SK-N-SH (cell line): ENCODE measurements at regions not wholly inside any gene's neighbourhood (a gene's known extent, or its start where the extent isn't known, plus 50 kb on each side); places are given as distances from the start of the nearest gene placed in this dataset.

Experiments
- CTCF ChIA-PET: fragments of 300-600, 350-600 bp; formaldehyde crosslinking; extraction: SDS; loops from one replicate; lab custom pipeline; 2021; lab: Yijun Ruan, JAX
- POLR2A ChIA-PET: fragments of 350-600 bp; sonication (Branson Sonifier 250); formaldehyde crosslinking; extraction: SDS; loops from one replicate; lab custom pipeline; 2020; ENCODE audit warnings: antibody characterized with exemption, inconsistent platforms; lab: Yijun Ruan, JAX
- DNase-seq: peaks from one replicate; pipeline ENCODE4 v3.0.0; 2012
- H2AFZ ChIP-seq: fragments of 200-600 bp; sonication (generic); 2 replicates; pipeline ENCODE4 v1.8.1; 2016; ENCODE audit warnings: antibody characterized with exemption, mild to moderate bottlenecking, low read depth
- H3F3A ChIP-seq: fragments of 200-600 bp; sonication (generic); replicated peaks from 2 replicates; pipeline ENCODE3; 2016; ENCODE audit warnings: antibody characterized with exemption, mild to moderate bottlenecking; ENCODE audit not compliant: insufficient read depth
- H3K27ac ChIP-seq, 2 experiments: fragments of 200-500 bp in 1 of 2; fragments of 200-600 bp in 1 of 2; sonication (Bioruptor generic) in 1 of 2; sonication (generic), shearing (Covaris generic) in 1 of 2; 2 replicates each; pipeline versions ENCODE4 v1.5.1 to v1.6.1; 2014 to 2016; ENCODE audit warnings: low read depth in 2 of 2, inconsistent platforms in 1 of 2, low read length in 1 of 2, mild to moderate bottlenecking in 1 of 2, mixed read lengths in 1 of 2
- H3K27me3 ChIP-seq: fragments of 200-600 bp; sonication (generic), shearing (Covaris generic); 2 replicates; pipeline ENCODE4 v1.6.1; 2016; ENCODE audit warnings: mixed run types; ENCODE audit not compliant: insufficient read depth
- H3K36me3 ChIP-seq, 2 experiments: fragments of 200-500 bp in 1 of 2; fragments of 200-600 bp in 1 of 2; sonication (Bioruptor generic) in 1 of 2; sonication (generic) in 1 of 2; replicated peaks in 1 of 2; 2 replicates each; pipeline versions ENCODE3 to v1.5.1; 2014 to 2016; ENCODE audit warnings: low read length in 1 of 2, mild to moderate bottlenecking in 1 of 2; ENCODE audit not compliant: insufficient read depth in 2 of 2, control insufficient read depth in 1 of 2
- H3K4me1 ChIP-seq, 2 experiments: fragments of 200-500 bp in 1 of 2; fragments of 200-600 bp in 1 of 2; sonication (Bioruptor generic) in 1 of 2; sonication (generic), shearing (Covaris generic) in 1 of 2; 2 replicates each; pipeline versions ENCODE4 v1.5.1 to v1.6.1; 2014 to 2016; ENCODE audit warnings: low read depth in 1 of 2, low read length in 1 of 2, mixed run types in 1 of 2; ENCODE audit not compliant: insufficient read depth in 2 of 2, control insufficient read depth in 1 of 2
- H3K4me2 ChIP-seq: fragments of 200-600 bp; sonication (generic), shearing (Covaris generic); 2 replicates; pipeline ENCODE4 v1.6.1; 2017; ENCODE audit warnings: mixed run types
- H3K4me3 ChIP-seq, 2 experiments: fragments of 200-500 bp in 1 of 2; fragments of 200-600 bp in 1 of 2; sonication (Bioruptor generic) in 1 of 2; sonication (generic), shearing (Covaris generic) in 1 of 2; 2 replicates each; pipeline versions ENCODE4 v1.5.1 to v1.8.1; 2014 to 2016; ENCODE audit warnings: low read depth in 2 of 2, inconsistent platforms in 1 of 2, low read length in 1 of 2, mild to moderate bottlenecking in 1 of 2, mixed read lengths in 1 of 2, moderate library complexity in 1 of 2
- H3K79me2 ChIP-seq: fragments of 200-600 bp; sonication (generic); 2 replicates; pipeline ENCODE4 v1.8.1; 2017; ENCODE audit warnings: mild to moderate bottlenecking; ENCODE audit not compliant: insufficient read depth
- H3K9ac ChIP-seq: fragments of 200-600 bp; sonication (generic); 2 replicates; pipeline ENCODE4 v1.6.1; 2017; ENCODE audit warnings: mixed run types
- H3K9me2 ChIP-seq: fragments of 200-600 bp; sonication (generic); 2 replicates; pipeline ENCODE4 v1.6.1; 2017; ENCODE audit warnings: mixed run types
- H3K9me3 ChIP-seq: fragments of 200-600 bp; sonication (generic); 2 replicates; pipeline ENCODE4 v1.6.1; 2017; ENCODE audit warnings: mixed run types, mild to moderate bottlenecking, moderate library complexity
- H4K20me1 ChIP-seq: fragments of 200-600 bp; sonication (generic); 2 replicates; pipeline ENCODE4 v1.6.1; 2017; ENCODE audit warnings: mild to moderate bottlenecking, mixed run types; ENCODE audit not compliant: insufficient read depth
- NFIC ChIP-seq: IDR thresholded peaks from 2 replicates; pipeline ENCODE4 v1.4.0; 2012; ENCODE audit warnings: borderline replicate concordance
- RFX5 ChIP-seq: IDR thresholded peaks from 2 replicates; pipeline ENCODE4 v1.6.1; 2012; ENCODE audit warnings: mild to moderate bottlenecking, improper control_type of control experiment, low read length
- SIN3A ChIP-seq: IDR thresholded peaks from 2 replicates; pipeline ENCODE4 v1.6.1; 2012; ENCODE audit warnings: low read depth, mild to moderate bottlenecking, low read length, moderate library complexity, borderline replicate concordance
- SMC3 ChIP-seq: IDR thresholded peaks from 2 replicates; pipeline ENCODE4 v1.6.1; 2012; ENCODE audit warnings: low read depth, low read length, improper control_type of control experiment
- TEAD4 ChIP-seq: IDR thresholded peaks from 2 replicates; pipeline ENCODE4 v1.4.0; 2012; ENCODE audit warnings: mild to moderate bottlenecking, borderline replicate concordance; ENCODE audit not compliant: insufficient read depth
- WGBS: methylation state at CpG from one replicate; pipeline ENCODE4 v1.1.6; 2017; ENCODE audit warnings: low lambda C conversion rate; 5-methylcytosine and 5-hydroxymethylcytosine counted together
- TF ChIP-seq, protein P1 (sequence below): IDR thresholded peaks from 2 replicates; pipeline ENCODE4 v1.4.0; 2012; ENCODE audit warnings: low read depth, borderline replicate concordance
- TF ChIP-seq, protein P2 (sequence below): IDR thresholded peaks from 2 replicates; pipeline ENCODE4 v1.4.0; 2012; ENCODE audit warnings: low read depth, borderline replicate concordance
- TF ChIP-seq, protein P3 (sequence below): fragments of 200-600 bp; sonication (generic); IDR thresholded peaks from 2 replicates; pipeline ENCODE4 v1.6.1; 2017; ENCODE audit warnings: antibody characterized with exemption, mild to moderate bottlenecking, moderate library complexity
- TF ChIP-seq, protein P4 (sequence below): IDR thresholded peaks from 2 replicates; pipeline ENCODE4; 2012
- TF ChIP-seq, protein P5 (sequence below): fragments of 150-350 bp; IDR thresholded peaks from 2 replicates; pipeline ENCODE4 v1.6.1; 2017; ENCODE audit warnings: antibody characterized with exemption, low read length, low read depth, borderline replicate concordance

DNA sequence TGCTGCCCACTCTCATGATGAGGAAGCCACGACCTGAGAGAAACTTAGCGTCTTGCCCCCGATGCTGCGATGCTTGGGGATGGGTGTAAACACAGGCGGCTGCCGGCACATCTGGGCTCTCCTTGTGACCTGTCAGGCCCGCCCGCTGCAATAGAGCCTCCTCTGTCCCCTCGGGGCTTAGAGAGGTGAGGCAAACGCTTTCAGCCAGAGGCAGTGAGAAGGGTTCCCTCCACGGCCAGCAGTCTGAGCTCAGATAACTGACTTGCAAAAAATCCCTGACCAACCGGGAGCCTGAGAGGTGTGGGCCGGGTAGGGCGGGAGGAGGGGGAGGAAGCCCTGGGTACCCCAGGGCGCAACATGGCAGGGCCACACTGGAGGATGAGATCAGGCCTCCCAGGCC is 260.6 kb downstream of the C16orf95 start (continued):
- TF ChIP-seq, protein P1, sequence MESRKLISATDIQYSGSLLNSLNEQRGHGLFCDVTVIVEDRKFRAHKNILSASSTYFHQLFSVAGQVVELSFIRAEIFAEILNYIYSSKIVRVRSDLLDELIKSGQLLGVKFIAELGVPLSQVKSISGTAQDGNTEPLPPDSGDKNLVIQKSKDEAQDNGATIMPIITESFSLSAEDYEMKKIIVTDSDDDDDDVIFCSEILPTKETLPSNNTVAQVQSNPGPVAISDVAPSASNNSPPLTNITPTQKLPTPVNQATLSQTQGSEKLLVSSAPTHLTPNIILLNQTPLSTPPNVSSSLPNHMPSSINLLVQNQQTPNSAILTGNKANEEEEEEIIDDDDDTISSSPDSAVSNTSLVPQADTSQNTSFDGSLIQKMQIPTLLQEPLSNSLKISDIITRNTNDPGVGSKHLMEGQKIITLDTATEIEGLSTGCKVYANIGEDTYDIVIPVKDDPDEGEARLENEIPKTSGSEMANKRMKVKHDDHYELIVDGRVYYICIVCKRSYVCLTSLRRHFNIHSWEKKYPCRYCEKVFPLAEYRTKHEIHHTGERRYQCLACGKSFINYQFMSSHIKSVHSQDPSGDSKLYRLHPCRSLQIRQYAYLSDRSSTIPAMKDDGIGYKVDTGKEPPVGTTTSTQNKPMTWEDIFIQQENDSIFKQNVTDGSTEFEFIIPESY, result no peak

DNA sequence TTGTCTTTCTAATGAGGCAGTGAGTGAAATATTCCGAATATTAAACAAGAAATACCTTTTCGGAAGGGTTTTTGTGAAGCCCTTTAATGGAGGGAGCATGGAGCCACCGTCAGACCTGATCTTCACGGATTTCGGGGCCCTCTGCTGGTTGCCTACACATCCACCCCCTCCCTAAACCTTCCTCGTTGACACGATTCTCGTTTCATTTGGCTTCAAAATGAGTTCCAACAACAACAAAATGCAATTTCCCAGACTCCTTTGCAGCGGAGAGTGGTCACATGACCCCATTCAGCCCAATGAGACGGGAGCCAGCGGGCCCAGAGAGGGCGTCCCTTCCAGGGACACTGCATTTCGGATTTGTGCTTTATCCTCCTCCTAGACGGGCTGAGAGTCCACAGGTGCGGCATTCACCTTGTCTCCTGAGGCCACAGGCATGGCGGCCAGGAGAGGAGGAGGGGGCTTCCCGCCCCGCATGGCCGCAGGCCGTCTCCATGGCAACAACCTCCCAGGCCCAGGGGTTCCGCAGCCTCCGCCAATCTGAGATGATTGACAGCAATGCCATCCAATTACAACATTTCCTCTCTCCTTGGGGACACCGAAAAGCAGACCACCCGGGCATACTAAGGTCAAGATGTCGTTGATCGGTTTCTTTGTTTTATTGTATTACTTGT is 259.8 kb downstream of the C16orf95 start:
- Histone ChIP-seq H3K36me3 (no peaks in the 10 kb centered on the region), H3K27me3 (peaks cover 69% of the 10 kb centered on the region; the same call in 1 of the 2 replicates), H3K9ac (no peak overlapping the region), H3K9me3 (no peaks in the 10 kb centered on the region), H3K4me3 (peak overlapping the region in 1 of 2 experiments; percentile 6; a peak in 1 of 4 replicates), H3K27ac (no peak overlapping the region), H3F3A (peaks cover 10% of the 10 kb centered on the region), H3K4me1 (no peaks in the 10 kb centered on the region), H3K4me2 (peak overlapping the region; percentile 43; the same call in 1 of the 2 replicates), H2AFZ (no peak overlapping the region), H3K9me2 (no peaks in the 10 kb centered on the region), H3K79me2 (no peaks in the 10 kb centered on the region), H4K20me1 (peaks cover 1% of the 10 kb centered on the region)
- ChIA-PET POLR2A (no interaction called here), CTCF (no interaction called here)
- WGBS, result 22% methylated on average over 19 of the region's 26 CpGs
- peak; percentile 56 for DNase-seq
- TF ChIP-seq, protein P2, sequence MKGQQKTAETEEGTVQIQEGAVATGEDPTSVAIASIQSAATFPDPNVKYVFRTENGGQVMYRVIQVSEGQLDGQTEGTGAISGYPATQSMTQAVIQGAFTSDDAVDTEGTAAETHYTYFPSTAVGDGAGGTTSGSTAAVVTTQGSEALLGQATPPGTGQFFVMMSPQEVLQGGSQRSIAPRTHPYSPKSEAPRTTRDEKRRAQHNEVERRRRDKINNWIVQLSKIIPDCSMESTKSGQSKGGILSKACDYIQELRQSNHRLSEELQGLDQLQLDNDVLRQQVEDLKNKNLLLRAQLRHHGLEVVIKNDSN, result peak; percentile 77
- TF ChIP-seq RFX5, result no peak
- TF ChIP-seq, protein P3, sequence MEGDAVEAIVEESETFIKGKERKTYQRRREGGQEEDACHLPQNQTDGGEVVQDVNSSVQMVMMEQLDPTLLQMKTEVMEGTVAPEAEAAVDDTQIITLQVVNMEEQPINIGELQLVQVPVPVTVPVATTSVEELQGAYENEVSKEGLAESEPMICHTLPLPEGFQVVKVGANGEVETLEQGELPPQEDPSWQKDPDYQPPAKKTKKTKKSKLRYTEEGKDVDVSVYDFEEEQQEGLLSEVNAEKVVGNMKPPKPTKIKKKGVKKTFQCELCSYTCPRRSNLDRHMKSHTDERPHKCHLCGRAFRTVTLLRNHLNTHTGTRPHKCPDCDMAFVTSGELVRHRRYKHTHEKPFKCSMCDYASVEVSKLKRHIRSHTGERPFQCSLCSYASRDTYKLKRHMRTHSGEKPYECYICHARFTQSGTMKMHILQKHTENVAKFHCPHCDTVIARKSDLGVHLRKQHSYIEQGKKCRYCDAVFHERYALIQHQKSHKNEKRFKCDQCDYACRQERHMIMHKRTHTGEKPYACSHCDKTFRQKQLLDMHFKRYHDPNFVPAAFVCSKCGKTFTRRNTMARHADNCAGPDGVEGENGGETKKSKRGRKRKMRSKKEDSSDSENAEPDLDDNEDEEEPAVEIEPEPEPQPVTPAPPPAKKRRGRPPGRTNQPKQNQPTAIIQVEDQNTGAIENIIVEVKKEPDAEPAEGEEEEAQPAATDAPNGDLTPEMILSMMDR, result peak; percentile 47
- TF ChIP-seq, protein P4, sequence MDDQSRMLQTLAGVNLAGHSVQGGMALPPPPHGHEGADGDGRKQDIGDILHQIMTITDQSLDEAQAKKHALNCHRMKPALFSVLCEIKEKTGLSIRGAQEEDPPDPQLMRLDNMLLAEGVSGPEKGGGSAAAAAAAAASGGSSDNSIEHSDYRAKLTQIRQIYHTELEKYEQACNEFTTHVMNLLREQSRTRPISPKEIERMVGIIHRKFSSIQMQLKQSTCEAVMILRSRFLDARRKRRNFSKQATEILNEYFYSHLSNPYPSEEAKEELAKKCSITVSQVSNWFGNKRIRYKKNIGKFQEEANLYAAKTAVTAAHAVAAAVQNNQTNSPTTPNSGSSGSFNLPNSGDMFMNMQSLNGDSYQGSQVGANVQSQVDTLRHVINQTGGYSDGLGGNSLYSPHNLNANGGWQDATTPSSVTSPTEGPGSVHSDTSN, result peak; percentile 90

DNA sequence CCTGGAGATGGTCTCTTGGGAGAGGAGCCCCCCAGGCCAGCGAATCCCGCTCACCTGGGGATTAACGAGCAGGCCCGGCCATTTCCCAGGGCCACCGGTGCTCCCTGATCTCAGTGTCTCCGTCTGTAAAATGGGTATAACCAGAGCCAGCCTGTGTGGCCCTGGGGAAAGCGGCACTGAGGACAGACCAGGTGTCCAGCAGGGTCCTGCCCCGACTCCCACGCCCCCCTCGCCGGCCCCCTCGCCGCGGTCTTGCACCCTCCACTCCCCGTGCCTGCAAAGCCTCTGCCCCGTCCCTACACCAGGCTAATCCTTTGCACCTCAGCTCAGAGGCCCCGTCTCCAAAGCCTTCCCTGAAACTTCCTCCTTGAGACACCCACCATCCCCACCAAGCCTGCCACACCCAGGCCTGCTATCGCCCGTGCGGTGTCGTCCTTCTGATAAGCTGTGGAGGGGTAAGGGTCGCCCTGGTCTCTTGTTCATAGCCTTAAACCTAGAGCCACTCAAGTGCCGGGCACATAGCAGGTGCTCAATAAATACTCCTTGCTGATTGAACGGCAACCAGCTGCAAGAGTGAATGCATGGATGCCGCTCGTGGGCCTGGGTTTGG is 259.1 kb downstream of the C16orf95 start:
- no peaks in the 10 kb centered on the region for H3K4me1 ChIP-seq
- H3F3A ChIP-seq, result peaks cover 5% of the 10 kb centered on the region
- H3K27me3 ChIP-seq, result peaks cover 67% of the 10 kb centered on the region; the same call in 1 of the 2 replicates
- no peaks in the 10 kb centered on the region for H3K9me3 ChIP-seq
- H3K27ac ChIP-seq, result no peak overlapping the region
- no peak overlapping the region for H3K9ac ChIP-seq
- no peak overlapping the region for H2AFZ ChIP-seq
- H3K9me2 ChIP-seq, result no peaks in the 10 kb centered on the region
- WGBS, result 47% methylated on average over 25 of the region's 26 CpGs
- no peaks in the 10 kb centered on the region for H3K36me3 ChIP-seq
- POLR2A ChIA-PET, result no interaction called here
- H3K4me2 ChIP-seq, result no peak overlapping the region; the same call in 1 of the 2 replicates
- H3K79me2 ChIP-seq, result no peaks in the 10 kb centered on the region
- no peaks in the 10 kb centered on the region for H4K20me1 ChIP-seq
- CTCF ChIA-PET, result no interaction called here
- no peak overlapping the region for H3K4me3 ChIP-seq
- DNase-seq, result no peak
- no peak for TF ChIP-seq TEAD4
- no peak for TF ChIP-seq SMC3
- TF ChIP-seq, protein P5, sequence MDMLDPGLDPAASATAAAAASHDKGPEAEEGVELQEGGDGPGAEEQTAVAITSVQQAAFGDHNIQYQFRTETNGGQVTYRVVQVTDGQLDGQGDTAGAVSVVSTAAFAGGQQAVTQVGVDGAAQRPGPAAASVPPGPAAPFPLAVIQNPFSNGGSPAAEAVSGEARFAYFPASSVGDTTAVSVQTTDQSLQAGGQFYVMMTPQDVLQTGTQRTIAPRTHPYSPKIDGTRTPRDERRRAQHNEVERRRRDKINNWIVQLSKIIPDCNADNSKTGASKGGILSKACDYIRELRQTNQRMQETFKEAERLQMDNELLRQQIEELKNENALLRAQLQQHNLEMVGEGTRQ, result no peak
- TF ChIP-seq NFIC, result no peak
- TF ChIP-seq SIN3A, result no peak
- TF ChIP-seq, protein P4, result no peak
